Right lobe of liver (tissue), 6 donors: ENCODE measurements at regions not wholly inside any gene's neighbourhood (a gene's known extent, or its start where the extent isn't known, plus 50 kb on each side); places are given as distances from the start of the nearest gene placed in this dataset.

Source experiments
- ATAC-seq, 4 donors: fragments of 200-7000 bp; cut with Tn5 transposase; one replicate each; pipeline ENCODE4 v1.9.1; 2020; ENCODE audit warnings: mild to moderate bottlenecking in 4 of 4, moderate library complexity in 4 of 4
- DNase-seq, 3 donors: peaks; one replicate each; pipeline ENCODE4 v3.0.0-alpha.2; 2020
- H3K27ac ChIP-seq, 3 donors: fragments of 200-600 bp; one replicate each; pipeline ENCODE4 v1.8.0; 2022
- H3K27me3 ChIP-seq, 2 donors: fragments of 200-600 bp; one replicate each; pipeline ENCODE4 v1.8.0; 2022
- H3K36me3 ChIP-seq, 4 donors: fragments of 200-600 bp; sonication (generic) in 1 of 4; one replicate each; pipeline versions ENCODE4 v1.5.1 to v1.8.0; 2017 to 2022; ENCODE audit warnings: control low read depth in 1 of 4
- H3K4me1 ChIP-seq, 4 donors: fragments of 200-600 bp; sonication (generic) in 1 of 4; one replicate each; pipeline versions ENCODE4 v1.5.1 to v1.8.0; 2017 to 2022; ENCODE audit warnings: control low read depth in 1 of 4
- H3K4me3 ChIP-seq, 3 donors: fragments of 200-600 bp; one replicate each; pipeline ENCODE4 v1.8.0; 2022
- H3K9me3 ChIP-seq, 4 donors: fragments of 200-600 bp; sonication (generic) in 1 of 4; one replicate each; pipeline versions ENCODE4 v1.5.1 to v1.8.0; 2017 to 2022; ENCODE audit warnings: control low read depth in 1 of 4
- POLR2A ChIP-seq: fragments of 450-650 bp; IDR thresholded peaks from one replicate; pipeline ENCODE4 v1.6.1; 2017; ENCODE audit warnings: antibody characterized with exemption, mild to moderate bottlenecking
- WGBS: methylation state at CpG from one replicate; pipeline ENCODE4 v1.1.6; 2018; ENCODE audit warnings: low coverage, low lambda C conversion rate; ENCODE audit not compliant: insufficient coverage; ENCODE audit errors: missing lambda C conversion rate; 5-methylcytosine and 5-hydroxymethylcytosine counted together
- intact Hi-C, 2 donors: fragments of 100-400 bp; cut with DNase I; formaldehyde crosslinking; loops; one replicate each; pipeline versions ENCODE4 v1.11.2 to v1.14.1; 2022
- TF ChIP-seq, protein P1 (sequence below), 4 donors: fragments of 200-600 bp in 3 of 4; fragments of 450-650 bp in 1 of 4; IDR thresholded peaks; one replicate each; pipeline versions ENCODE4 v1.5.1 to v1.8.0; 2016 to 2022; ENCODE audit warnings: antibody characterized with exemption in 4 of 4, mild to moderate bottlenecking in 2 of 4
- donor health status: DM: no; HTN: yes; CAD: no.
- donor health status: DM: no; HTN: no; CAD: no.
- donor health status: DM: no; HTN: no; CAD: no.
- donor health status: DM: no; HTN: yes; CAD: no.
- donor health status: DM: no; HTN: yes; CAD: no.

DNA sequence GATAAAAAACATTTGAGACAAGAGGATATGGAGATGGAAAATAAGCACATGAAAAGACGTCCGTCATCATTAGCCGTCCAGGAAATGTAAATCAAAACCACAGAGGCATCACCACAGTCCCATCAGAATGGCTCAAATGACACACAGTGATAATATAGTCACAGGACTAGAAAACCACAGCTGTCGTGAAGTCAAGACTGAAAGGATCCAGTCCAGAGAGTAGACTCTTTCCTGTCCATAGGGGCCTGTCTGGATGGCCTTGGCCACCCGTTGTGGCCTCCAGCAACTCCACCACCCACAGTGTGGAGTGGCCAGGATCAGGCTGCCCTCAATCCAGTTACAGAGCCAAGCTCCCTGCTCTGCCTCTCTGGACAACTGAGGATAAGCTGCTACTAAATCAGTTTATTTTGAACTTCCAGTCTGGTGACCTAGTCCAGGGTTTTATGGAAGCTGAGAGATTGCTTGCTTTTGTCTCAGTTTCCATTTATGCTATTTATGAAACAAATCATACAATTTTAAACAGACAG, 60.4 kb downstream of the RHOB start:
- no peaks in the 10 kb centered on the region for H3K27me3 ChIP-seq
- H3K4me3 ChIP-seq: no peak overlapping the region
- WGBS: 37% methylated on average over 4 of the region's 5 CpGs
- no peaks in the 10 kb centered on the region for H3K4me1 ChIP-seq
- no peaks in the 10 kb centered on the region for H3K9me3 ChIP-seq
- ATAC-seq (peak in 1 of 4 donors; percentile 13), DNase-seq (no peak)
- TF ChIP-seq, protein P1, sequence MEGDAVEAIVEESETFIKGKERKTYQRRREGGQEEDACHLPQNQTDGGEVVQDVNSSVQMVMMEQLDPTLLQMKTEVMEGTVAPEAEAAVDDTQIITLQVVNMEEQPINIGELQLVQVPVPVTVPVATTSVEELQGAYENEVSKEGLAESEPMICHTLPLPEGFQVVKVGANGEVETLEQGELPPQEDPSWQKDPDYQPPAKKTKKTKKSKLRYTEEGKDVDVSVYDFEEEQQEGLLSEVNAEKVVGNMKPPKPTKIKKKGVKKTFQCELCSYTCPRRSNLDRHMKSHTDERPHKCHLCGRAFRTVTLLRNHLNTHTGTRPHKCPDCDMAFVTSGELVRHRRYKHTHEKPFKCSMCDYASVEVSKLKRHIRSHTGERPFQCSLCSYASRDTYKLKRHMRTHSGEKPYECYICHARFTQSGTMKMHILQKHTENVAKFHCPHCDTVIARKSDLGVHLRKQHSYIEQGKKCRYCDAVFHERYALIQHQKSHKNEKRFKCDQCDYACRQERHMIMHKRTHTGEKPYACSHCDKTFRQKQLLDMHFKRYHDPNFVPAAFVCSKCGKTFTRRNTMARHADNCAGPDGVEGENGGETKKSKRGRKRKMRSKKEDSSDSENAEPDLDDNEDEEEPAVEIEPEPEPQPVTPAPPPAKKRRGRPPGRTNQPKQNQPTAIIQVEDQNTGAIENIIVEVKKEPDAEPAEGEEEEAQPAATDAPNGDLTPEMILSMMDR (IDR thresholded peaks at IDR 0.05): no peak
- TF ChIP-seq POLR2A: no peak
- no peak overlapping the region for H3K27ac ChIP-seq
- intact Hi-C loops: no loop called here
- H3K36me3 ChIP-seq: no peaks in the 10 kb centered on the region

DNA sequence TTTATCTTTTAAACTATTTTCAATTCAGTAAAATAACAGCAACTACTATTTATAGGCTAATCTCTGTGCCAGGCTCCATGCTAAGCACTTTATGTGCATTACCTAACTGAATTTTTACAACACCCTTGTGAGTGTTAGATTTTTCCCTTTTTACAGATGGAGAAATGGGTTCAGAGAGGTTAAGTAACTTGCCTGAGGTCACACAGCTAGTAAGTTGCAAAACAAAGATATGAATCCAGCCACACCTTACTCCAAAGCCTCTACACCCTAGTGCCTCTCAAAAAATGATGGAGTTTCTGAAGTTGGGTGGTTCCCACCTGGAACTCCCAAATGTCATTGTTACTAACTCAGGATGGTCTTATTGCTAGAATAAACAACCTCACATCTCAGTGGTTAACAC, 60.8 kb downstream of the RHOB start:
- DNase-seq (no peak), ATAC-seq (no peak)
- Histone ChIP-seq H3K27me3 (no peaks in the 10 kb centered on the region), H3K27ac (no peak overlapping the region), H3K36me3 (no peaks in the 10 kb centered on the region), H3K9me3 (no peaks in the 10 kb centered on the region), H3K4me3 (no peak overlapping the region), H3K4me1 (no peaks in the 10 kb centered on the region)
- intact Hi-C loops: no loop called here
- TF ChIP-seq POLR2A: no peak
- TF ChIP-seq, protein P1 (IDR thresholded peaks at IDR 0.05): no peak

DNA sequence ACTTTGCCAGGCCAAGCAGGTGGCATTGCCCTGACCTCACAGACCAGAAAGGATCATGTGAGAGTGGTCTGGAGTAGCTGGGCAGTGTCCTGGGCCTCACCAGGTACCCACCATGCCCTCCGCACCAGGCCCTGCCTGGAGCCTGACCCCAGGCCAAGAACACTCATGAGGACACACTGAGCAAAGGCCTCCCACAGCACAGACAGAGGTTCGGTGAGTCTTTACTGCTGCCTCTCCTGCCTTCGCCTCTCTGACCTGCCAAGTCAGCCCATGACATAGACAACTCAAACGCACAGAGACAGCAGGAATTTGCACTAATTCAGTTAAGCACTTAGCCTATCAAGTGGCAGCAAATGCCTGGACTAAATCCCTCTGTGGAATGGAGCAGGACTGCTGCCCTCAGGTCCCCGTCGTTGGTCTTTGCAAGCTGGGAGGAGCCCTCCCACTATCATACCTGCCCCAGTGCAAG, 62.5 kb downstream of the RHOB start:
- Histone ChIP-seq H3K4me3 (no peak overlapping the region), H3K9me3 (no peaks in the 10 kb centered on the region), H3K27me3 (no peaks in the 10 kb centered on the region), H3K4me1 (no peaks in the 10 kb centered on the region), H3K36me3 (no peaks in the 10 kb centered on the region), H3K27ac (no peak overlapping the region)
- intact Hi-C loops: no loop called here
- 96% methylated on average over 4 of the region's 6 CpGs for WGBS
- no peak for TF ChIP-seq POLR2A
- TF ChIP-seq, protein P1 (IDR thresholded peaks at IDR 0.05): no peak
- no peak for DNase-seq
- peak in 1 of 4 donors; percentile 14 for ATAC-seq

DNA sequence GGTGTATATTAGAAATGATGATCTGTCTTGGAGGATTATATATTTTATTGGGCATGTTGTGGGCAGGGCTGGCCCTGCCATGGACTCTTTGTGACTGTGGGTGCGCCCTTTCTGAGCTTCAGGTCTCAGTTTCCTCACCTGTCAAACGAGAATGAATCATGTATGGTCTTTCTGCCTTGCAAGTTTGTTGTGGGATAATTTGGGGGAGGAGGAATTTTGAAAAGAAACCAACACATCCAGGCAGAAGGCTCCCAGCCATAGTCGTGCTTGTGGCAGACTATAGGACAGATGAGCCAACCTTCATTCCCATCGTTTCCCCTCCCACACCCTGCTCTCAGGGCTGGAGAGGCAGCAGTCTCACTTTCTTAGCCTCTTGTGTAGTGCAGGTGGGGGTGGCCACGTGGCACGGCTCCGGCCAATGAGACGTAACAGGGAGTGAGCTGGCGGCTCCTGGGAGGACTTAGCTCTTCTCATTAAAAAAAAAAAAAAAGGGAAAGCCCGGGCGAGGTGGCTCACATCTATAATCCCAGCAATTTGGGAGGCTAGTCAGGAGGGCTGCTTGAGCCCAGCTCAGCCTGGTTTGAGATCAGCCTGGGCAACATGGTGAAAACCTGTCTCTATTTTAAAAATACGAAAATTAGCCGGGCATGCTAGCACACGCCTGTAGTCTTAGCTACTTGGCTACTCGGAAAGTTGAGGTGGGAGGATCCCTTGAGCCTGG, 63.1 kb downstream of the RHOB start:
- H3K36me3 ChIP-seq: no peaks in the 10 kb centered on the region
- no peak for DNase-seq
- H3K9me3 ChIP-seq: no peaks in the 10 kb centered on the region
- no peak overlapping the region for H3K27ac ChIP-seq
- no peaks in the 10 kb centered on the region for H3K4me1 ChIP-seq
- intact Hi-C loops: loop anchor here in 1 of 2 donors (10.0 kb wide), 1 partner anchor 45 kb away; no protein-coding TSS in a partner anchor
- WGBS: 82% methylated on average over 13 of the region's 15 CpGs
- ATAC-seq: no peak
- H3K27me3 ChIP-seq: no peaks in the 10 kb centered on the region
- TF ChIP-seq, protein P1 (IDR thresholded peaks at IDR 0.05): no peak
- TF ChIP-seq POLR2A: no peak
- H3K4me3 ChIP-seq: no peak overlapping the region
